ENCODE measurements at regions not wholly inside any gene's neighbourhood (a gene's known extent, or its start where the extent isn't known, plus 50 kb on each side); places are given as distances from the start of the nearest gene placed in this dataset.

DNA sequence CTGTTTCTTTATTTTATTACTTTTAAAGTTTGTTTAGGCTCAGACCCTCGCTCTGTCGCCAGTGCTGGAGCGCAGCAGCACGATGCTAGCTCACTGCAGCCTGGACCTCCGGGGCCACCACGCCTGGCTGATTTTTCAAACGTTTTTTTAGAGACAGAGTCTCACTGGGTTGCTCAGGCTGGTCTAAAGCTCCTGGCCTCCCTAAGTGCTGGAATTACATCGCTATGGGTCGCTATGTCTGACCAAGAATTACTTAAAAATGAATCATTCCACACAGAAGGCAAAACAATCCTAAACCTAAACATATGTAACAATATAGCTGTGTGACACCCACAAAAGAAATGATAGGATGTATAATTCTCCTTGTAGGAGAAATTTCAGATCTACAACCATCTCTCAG is 86.9 kb upstream of the SIMC1 start:
- no peak for DNase-seq

- DNase-seq, result peak; percentile 23
These were observed 85.9 kb upstream of the SIMC1 start for GRCh38 chr5:176152191-176152929.

DNA sequence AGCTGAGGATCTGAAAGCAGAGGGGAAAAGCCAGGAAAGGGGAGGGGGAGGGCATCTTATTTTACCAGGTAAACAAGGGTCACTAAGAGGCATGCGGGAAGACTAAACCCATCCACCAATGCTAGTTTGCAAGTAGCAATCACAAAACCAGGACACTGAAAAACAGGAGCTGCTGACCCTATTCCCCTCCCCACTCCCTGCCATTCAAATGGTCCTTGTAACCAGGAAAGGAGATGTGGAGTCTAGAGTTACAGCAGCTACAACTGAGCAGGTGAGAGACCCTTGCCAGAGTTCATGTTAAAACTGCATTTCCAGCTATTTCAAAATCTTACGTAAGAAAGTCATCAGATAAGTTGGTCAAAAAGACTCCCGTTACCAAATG is 85.3 kb upstream of the SIMC1 start:
- DNase-seq, result no peak

GRCh38 chr5:176153741-176154140 is 84.5 kb upstream of the SIMC1 start:
- DNase-seq, result no peak

DNA sequence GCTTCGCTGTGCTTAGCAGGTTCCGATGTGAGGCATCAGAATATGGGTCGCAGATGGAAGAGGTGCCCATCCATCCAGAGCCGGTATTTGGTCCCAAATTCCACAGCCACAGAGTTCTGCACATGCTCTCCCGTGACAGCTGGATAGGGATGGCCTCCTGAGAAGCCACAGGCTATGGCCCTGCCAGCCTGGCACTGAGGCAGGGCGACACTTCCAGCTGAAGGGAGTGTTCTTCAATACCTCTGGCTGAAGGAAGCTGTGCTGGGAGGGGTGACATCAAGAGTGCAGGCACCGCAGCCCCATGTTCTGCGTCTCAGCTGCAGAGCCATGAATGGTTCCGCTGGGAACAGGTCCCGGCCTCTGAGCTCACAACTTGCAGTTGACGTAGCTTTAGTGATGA is 83.4 kb upstream of the SIMC1 start:
- no peak for DNase-seq

- no peak for DNase-seq
These were observed 82.3 kb upstream of the SIMC1 start for GRCh38 chr5:176155922-176156359.

GRCh38 chr5:176157656-176158055 is 80.6 kb upstream of the SIMC1 start:
- no peak for DNase-seq

- DNase-seq, result no peak
These were observed 76.8 kb upstream of the SIMC1 start for GRCh38 chr5:176161431-176161830.

DNA sequence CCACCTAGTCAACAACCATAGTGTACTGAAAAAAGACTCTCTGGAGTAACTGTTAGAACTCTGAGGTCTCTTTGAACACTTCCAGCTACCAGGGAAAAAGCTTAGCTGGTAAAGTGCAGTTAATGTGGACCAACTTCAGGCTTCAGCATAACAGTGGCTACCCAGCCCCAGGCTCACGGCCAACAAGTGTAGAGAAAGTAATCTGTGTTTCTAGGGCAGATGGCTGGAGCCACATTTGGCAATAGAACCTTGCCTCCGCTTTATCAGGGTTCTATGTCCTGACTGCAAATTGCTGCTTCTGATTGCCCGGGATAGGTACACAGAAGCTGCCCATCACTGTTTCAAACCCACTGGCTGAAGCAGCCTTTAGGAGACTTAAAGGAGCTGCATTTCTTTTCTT is 76.0 kb upstream of the SIMC1 start:
- no peak for DNase-seq

- no peak for DNase-seq
These were observed 75.3 kb upstream of the SIMC1 start for GRCh38 chr5:176162888-176163287.

DNA sequence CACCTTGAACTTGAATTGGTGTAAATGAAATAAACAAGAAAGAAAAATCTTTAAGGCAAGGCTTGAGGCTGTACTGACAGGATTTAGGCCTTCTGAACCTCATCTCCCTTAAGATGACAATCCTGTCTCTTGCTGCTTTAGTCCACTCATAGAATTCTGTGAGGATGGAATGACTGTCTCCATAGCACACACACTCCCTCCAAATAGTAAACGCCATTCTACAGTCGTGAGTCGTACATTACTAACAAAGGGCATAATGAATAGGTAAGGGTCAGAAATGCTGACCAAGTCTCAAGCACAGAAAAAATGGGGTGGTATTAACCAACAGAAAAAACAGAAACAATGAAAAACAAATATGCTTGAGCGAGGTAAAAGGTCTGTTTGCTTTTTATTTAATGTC is 71.8 kb upstream of the SIMC1 start:
- peak; percentile 73 for DNase-seq

- peak; percentile 94 for DNase-seq
These were observed 70.4 kb upstream of the SIMC1 start for GRCh38 chr5:176167800-176168199.

- DNase-seq, result peak; percentile 28
These were observed 68.7 kb upstream of the SIMC1 start for GRCh38 chr5:176169393-176170063.

- no peak for DNase-seq
These were observed 68.1 kb upstream of the SIMC1 start for GRCh38 chr5:176170084-176170483.

DNA sequence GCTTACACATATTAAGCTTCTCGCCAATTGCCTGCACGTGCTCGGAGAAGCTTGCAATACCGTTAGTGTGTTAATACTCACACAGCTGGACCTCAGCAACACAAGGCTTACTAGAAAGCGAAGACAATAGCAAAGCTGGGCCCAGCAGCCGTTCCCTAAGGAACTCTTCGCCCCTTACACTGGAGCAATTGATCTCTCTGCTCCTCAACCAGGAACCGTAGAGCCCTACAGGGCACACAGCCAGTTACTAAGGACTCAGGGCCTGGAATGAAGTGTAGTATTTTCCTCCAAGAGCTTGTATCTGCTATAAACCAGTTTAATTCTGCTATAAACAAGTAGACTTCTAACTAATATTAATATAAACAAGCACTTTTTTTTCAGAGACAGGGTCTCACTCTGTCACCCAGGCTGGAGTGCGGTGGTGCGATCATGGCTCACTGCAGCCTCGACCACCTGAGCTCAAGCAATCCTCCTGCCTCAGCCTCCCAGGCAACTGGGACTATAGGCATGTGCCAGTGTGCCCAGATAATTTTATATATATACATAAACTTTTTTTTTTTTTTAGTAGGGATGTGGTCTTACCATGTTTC is 67.0 kb upstream of the SIMC1 start:
- no peak for DNase-seq

DNA sequence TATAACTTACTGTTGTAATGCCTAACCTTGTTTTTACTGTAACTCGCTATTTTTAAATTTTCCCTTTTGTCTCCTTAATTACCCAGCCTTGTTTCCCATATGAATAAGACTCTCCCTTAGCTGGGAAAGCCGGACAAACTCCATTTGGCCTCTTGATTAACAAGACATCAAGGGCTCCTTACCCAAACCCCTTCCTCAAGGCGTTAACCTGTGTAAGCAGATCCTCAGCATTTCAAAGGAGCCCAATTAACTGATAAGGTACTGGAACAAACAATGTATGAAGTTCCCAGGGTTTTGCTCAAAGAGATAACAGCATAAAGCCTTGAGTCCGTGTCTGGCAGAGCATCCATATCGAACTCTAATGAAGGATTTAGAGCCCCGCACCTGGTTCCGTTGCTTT is 66.0 kb upstream of the SIMC1 start:
- DNase-seq, result no peak

GRCh38 chr5:176173647-176174046 is 64.6 kb upstream of the SIMC1 start:
- DNase-seq, result no peak

- no peak for DNase-seq
These were observed 63.7 kb upstream of the SIMC1 start for GRCh38 chr5:176174345-176175025.

GRCh38 chr5:176175101-176175852 is 62.9 kb upstream of the SIMC1 start:
- DNase-seq, result no peak

DNA sequence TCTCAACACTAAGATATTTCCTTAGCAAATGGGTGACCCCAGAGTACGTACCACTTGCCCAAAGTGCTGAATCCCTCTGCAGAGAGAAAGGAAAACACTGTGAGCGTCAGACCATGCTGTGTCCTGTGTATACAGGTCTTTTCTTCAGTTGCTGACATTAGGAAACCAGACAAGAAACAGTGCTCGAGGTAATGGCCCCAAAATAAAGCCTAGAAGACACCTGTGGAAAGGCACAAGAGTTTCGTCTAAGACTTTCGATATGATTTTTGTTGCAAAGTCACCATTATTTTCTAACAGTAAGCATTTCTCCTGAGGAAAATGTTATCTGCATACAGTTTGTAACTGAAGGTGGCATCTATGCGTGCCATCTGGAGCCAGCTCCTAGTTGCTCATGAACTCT is 62.0 kb upstream of the SIMC1 start:
- no peak for DNase-seq

- peak; percentile 27 for DNase-seq
These were observed 59.4 kb upstream of the SIMC1 start for GRCh38 chr5:176178789-176179188.

DNA sequence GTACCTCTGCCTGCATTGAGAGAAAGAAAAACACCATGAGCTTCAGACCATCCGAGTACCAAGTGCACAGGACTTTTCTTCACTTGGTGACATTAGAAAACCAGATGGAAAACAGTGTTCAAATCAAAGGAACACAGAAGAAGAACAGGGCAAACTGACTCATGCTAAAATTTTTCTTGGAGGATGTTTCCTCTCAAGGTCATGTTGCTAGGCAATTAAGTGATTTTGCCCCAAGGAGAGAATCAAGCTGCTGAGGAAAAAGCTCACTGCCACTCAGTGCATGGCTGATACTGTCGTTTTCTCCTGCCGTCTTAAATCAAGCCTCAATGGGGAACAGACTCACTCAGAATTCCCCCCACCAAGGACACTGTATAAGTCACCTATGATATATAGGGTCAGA is 57.9 kb upstream of the SIMC1 start:
- peak; percentile 27 for DNase-seq

GRCh38 chr5:176180781-176181180 is 57.4 kb upstream of the SIMC1 start:
- no peak for DNase-seq

Measured in NCI-H69 (cell line).